Adipocyte (in vitro differentiated cells): ENCODE measurements at regions not wholly inside any gene's neighbourhood (a gene's known extent, or its start where the extent isn't known, plus 50 kb on each side); places are given as distances from the start of the nearest gene placed in this dataset.

Source experiments
- DNase-seq: peaks from one replicate; pipeline ENCODE4 v3.0.0-alpha.2; 2015; ENCODE audit warnings: low read depth
- H3K27me3 ChIP-seq: replicated peaks from 2 replicates; pipeline ENCODE4 v1.7.0; 2013; ENCODE audit warnings: mild to moderate bottlenecking, low read length, moderate library complexity; ENCODE audit not compliant: control insufficient read depth, insufficient read depth
- H3K36me3 ChIP-seq: 2 replicates; pipeline ENCODE4 v1.7.0; 2013; ENCODE audit warnings: low read length, mild to moderate bottlenecking, moderate library complexity; ENCODE audit not compliant: control insufficient read depth, insufficient read depth, severe bottlenecking
- H3K4me1 ChIP-seq: 2 replicates; pipeline ENCODE4 v1.7.0; 2013; ENCODE audit warnings: mild to moderate bottlenecking, low read length, moderate library complexity; ENCODE audit not compliant: control insufficient read depth, insufficient read depth
- H3K4me3 ChIP-seq: 2 replicates; pipeline ENCODE4 v1.7.0; 2013; ENCODE audit warnings: mild to moderate bottlenecking, low read length, moderate library complexity
- H3K9ac ChIP-seq: 2 replicates; pipeline ENCODE4 v1.7.0; 2013; ENCODE audit warnings: mild to moderate bottlenecking, low read length, moderate library complexity
- H3K9me3 ChIP-seq: 2 replicates; pipeline ENCODE4 v1.7.0; 2013; ENCODE audit warnings: mild to moderate bottlenecking, low read length, moderate library complexity; ENCODE audit not compliant: control insufficient read depth

DNA sequence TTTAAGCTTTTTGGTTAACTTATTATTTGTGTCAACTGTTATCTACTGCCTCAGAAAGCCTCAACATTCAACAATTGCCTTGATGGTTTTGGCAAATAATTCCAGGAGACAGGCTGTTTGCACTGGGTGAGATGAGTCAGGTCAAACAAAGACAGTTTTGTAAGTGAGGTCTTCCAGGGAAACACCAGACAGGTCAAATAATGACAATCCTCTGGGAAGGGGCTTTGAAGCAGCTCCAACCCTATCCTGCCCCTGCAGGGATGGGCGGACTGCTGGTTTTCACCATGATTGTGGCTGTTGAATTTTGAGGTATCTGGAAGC, 79.4 kb upstream of the PRR23E start:
- H3K36me3 ChIP-seq = no peaks in the 10 kb centered on the region
- H3K9ac ChIP-seq = no peak overlapping the region
- H3K9me3 ChIP-seq = peaks cover 45% of the 10 kb centered on the region
- DNase-seq = no peak
- peaks cover 12% of the 10 kb centered on the region for H3K27me3 ChIP-seq
- H3K4me3 ChIP-seq = no peak overlapping the region
- peaks cover 1% of the 10 kb centered on the region for H3K4me1 ChIP-seq

DNA sequence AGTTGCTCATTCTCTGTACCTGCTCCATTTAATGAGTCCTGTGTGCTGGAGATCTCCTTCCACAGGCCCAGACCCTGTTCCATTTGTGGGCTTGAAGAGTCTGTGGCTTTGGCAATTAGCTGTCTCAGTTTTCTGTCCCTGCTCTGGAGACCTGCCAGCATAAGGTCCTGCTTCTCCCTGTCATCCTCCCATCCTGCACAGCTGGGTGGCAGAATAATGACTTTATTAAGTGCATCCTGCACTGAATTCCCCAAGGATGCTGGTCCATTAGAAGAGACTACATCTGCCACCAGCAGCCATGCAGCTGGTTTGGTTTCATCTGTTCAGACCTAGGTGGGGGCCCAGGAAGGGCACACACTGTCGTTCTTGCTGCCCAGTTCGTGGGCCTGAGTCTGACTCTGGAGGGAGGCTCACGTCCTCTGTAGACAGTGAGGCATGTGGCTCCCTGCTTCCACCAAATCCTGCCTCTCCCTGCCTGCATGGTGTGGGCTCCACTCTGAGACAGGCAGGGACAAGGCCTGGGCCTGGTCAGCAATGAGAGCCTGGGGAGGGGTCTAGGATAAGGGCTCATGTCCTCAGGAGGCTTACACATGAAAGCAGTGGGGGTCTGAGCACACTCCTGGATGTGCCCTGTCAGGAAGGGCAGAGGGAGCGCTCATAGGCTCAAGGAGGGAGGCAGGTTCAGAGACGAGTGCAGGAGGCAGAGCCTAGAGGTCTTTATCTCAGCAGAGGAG, 78.4 kb upstream of the PRR23E start:
- H3K27me3 ChIP-seq = peaks cover 12% of the 10 kb centered on the region
- no peak for DNase-seq
- peaks cover 4% of the 10 kb centered on the region for H3K4me1 ChIP-seq
- no peak overlapping the region for H3K4me3 ChIP-seq
- H3K36me3 ChIP-seq = no peaks in the 10 kb centered on the region
- H3K9ac ChIP-seq = no peak overlapping the region
- H3K9me3 ChIP-seq = peaks cover 45% of the 10 kb centered on the region

DNA sequence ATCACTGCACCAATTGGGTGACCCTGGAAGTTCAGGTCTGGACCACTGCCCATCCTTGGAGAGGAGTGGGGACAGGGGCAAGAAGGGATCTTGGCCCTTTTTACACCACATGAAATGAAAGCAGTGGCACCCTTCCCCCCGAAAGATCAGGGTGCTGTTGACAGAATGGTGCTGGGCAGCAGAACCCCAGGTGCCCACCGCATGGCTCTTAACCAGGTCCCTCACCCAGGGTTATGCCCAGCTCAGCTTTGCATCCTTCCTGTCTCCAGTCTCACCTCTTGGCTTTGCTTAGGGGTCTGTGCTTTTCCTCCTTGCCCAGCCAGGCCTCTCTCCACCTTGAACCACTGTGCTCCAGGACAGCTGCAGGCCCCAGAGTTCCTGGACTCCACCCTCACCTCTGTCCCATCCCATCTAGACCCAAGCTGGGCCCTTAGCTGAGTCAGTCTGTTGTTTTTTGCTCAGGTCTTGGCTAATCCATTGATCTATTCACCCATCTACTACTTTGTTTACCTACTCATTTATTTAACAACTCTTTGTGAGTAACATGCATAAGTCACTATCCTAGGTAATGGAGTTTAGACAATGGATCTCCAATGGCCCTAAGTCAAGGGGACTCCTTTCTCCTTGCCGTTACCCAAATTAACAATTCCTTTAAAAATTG, 77.1 kb upstream of the PRR23E start:
- Histone ChIP-seq H3K27me3 (peaks cover 12% of the 10 kb centered on the region), H3K4me3 (no peak overlapping the region), H3K9me3 (peaks cover 36% of the 10 kb centered on the region), H3K4me1 (peaks cover 4% of the 10 kb centered on the region), H3K36me3 (no peaks in the 10 kb centered on the region), H3K9ac (no peak overlapping the region)
- DNase-seq = no peak

DNA sequence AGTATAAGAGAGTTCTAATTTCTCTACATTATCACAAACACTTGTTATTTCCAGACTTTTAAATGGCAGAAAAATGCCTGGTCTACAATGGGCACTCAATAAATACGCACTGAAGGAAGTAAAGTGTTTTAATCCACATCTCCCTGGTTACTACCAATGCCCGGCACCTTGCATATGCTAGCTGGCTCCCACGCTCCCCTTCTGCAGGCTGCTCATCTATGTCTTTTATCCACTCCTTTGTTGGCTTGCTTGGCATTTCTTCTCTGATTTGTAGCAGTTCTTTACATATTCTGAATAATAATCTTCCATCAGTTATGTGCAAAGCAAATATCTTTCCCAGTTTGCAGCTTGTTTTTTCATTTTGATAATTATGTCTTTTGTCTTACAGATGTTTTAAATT, 74.6 kb upstream of the PRR23E start:
- H3K27me3 ChIP-seq = peaks cover 12% of the 10 kb centered on the region
- H3K9ac ChIP-seq = no peak overlapping the region
- no peaks in the 10 kb centered on the region for H3K36me3 ChIP-seq
- DNase-seq = no peak
- peaks cover 4% of the 10 kb centered on the region for H3K4me1 ChIP-seq
- peaks cover 10% of the 10 kb centered on the region for H3K9me3 ChIP-seq
- H3K4me3 ChIP-seq = no peak overlapping the region

DNA sequence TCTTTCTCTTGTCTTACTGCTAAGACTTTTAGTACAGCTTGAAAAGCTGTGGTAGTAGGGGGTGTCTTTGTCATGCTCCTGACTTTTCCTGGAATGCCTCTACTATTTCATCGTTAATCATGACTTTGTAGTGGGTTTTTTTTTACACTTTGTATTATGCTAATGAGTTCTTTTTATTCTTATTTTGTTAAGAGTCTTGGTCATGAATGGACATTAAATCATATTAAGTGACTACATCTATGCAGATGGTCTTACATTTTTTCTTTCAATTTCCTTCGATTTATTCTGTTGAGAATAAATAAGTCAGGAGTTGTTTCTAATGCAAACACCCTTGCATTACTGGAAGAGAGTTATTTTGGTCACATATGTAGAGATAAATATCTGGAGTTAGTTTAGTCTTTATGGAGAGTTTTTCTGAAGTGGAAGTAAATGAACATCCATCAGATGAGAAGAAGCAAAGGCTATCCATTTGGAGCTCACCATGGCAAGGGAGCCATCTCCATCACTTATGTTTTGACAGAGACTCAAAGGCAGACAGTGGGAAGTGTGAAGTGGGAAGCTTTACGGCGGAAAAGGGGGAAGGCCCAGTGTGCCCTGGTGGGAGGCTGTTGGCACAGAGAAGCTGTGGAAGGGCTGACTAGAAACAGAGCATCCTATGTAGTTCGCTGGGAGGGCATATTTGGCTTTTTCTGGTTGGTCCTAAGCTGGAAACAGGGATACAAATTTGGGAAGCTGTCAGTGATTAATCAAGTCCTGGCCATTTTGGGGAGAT, 73.1 kb upstream of the PRR23E start:
- no peak overlapping the region for H3K9ac ChIP-seq
- no peaks in the 10 kb centered on the region for H3K36me3 ChIP-seq
- DNase-seq = no peak
- no peaks in the 10 kb centered on the region for H3K9me3 ChIP-seq
- no peak overlapping the region for H3K4me3 ChIP-seq
- H3K27me3 ChIP-seq = peaks cover 5% of the 10 kb centered on the region
- H3K4me1 ChIP-seq = peaks cover 4% of the 10 kb centered on the region

DNA sequence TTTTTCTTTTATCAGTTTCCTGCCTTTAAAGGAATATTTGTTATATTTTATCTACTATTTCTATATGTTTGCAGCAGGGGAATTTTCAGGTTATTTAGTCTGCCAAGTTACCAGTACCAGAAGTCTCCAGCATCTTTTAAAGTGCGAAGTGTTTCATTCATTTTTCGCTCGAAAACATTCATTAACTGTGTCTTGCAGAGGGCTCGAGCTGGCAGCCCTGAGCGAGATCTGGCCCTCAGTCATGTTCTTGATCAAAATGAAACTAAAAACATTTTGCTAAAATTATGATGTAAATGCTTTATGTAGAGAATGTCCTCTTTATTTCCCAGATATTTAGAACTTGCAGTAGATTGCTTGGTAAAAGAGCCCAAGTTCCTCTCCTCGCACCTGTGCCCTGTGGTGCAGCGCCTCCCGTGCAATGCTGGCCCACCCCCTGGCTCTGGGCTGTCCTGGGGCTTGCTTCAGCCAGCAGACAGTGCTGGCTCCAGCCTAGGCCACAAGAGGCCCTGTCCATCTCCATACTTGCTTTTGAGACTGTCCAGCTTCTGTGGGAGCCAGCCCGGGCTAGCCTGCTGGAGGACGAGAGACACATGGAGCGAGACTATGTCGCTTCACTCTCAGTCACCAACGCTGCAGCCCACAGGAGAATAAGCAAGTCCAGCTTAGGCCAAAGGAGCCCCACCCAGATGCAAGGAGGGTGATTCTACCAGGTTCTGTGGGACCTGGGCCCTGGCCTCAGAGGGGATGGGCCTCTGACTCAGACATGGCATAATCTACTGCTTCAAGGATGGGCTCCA, 71.9 kb upstream of the PRR23E start:
- H3K4me3 ChIP-seq = no peak overlapping the region
- no peak for DNase-seq
- peaks cover 4% of the 10 kb centered on the region for H3K4me1 ChIP-seq
- no peaks in the 10 kb centered on the region for H3K36me3 ChIP-seq
- H3K27me3 ChIP-seq = peaks cover 15% of the 10 kb centered on the region
- no peak overlapping the region for H3K9ac ChIP-seq
- no peaks in the 10 kb centered on the region for H3K9me3 ChIP-seq

DNA sequence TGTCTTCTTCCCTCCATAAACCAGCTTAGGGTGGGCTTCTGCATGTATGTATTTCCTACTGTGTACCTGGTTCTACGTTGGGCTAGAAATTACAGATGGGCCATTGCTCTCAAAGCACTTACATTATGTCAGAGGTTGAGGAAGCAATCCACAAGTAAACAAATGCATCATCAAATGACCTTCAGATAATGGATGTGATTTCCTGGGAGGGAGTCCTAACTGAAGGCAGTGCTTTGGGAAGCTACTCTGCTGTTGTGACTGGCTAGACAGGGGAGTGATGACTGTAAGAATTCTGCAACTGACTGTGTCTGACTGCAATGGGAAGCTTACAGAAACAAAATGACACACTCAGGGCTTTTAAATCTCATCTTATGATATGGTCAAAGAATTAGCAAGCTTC, 71.0 kb upstream of the PRR23E start:
- DNase-seq = no peak
- H3K9me3 ChIP-seq = no peaks in the 10 kb centered on the region
- H3K9ac ChIP-seq = no peak overlapping the region
- no peak overlapping the region for H3K4me3 ChIP-seq
- H3K27me3 ChIP-seq = peaks cover 18% of the 10 kb centered on the region
- no peaks in the 10 kb centered on the region for H3K36me3 ChIP-seq
- peaks cover 4% of the 10 kb centered on the region for H3K4me1 ChIP-seq

DNA sequence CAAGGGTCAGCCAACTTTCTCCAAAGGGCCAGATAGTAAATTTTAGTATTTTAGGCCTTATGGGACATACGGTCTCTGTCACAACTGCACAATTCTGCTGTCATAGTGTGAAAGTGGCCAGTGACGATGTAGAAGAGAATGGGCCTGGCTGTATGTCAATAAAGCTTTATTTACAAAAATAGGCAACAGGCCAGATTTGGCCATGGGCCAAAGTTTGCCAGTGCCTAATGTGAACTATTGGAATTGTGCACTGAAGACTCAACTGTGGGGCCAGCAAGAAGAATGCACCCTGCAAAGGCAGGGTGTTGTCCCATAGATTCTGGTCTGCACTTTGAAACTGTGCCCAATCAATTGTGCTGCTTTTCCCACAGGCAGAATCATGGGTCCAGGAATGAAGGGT, 69.4 kb upstream of the PRR23E start:
- Histone ChIP-seq H3K27me3 (peaks cover 18% of the 10 kb centered on the region), H3K36me3 (no peaks in the 10 kb centered on the region), H3K9me3 (no peaks in the 10 kb centered on the region), H3K4me1 (peaks cover 2% of the 10 kb centered on the region), H3K9ac (no peak overlapping the region), H3K4me3 (no peak overlapping the region)
- DNase-seq = no peak

DNA sequence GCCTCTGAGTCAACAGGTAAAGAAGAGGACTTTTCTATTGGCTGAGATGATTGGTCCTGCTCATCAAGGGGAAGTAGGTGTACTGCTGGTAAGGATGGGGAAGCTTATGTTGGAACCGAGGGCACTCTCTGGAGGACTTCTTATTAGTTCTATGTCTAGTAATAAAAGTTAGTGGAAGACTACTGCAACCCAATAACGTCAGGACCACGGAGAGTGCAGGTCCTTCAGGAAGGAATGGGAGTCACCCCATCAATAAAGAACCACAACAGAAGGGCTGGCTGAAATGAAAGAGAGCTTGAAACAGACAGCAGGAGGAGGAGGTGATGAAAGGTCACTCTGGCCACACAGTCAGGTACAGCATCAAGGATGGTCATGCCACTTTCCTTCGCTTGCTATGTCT, 68.8 kb upstream of the PRR23E start:
- DNase-seq = peak; percentile 30
- no peak overlapping the region for H3K9ac ChIP-seq
- H3K36me3 ChIP-seq = no peaks in the 10 kb centered on the region
- no peaks in the 10 kb centered on the region for H3K4me1 ChIP-seq
- H3K9me3 ChIP-seq = no peaks in the 10 kb centered on the region
- H3K27me3 ChIP-seq = peaks cover 18% of the 10 kb centered on the region
- no peak overlapping the region for H3K4me3 ChIP-seq

DNA sequence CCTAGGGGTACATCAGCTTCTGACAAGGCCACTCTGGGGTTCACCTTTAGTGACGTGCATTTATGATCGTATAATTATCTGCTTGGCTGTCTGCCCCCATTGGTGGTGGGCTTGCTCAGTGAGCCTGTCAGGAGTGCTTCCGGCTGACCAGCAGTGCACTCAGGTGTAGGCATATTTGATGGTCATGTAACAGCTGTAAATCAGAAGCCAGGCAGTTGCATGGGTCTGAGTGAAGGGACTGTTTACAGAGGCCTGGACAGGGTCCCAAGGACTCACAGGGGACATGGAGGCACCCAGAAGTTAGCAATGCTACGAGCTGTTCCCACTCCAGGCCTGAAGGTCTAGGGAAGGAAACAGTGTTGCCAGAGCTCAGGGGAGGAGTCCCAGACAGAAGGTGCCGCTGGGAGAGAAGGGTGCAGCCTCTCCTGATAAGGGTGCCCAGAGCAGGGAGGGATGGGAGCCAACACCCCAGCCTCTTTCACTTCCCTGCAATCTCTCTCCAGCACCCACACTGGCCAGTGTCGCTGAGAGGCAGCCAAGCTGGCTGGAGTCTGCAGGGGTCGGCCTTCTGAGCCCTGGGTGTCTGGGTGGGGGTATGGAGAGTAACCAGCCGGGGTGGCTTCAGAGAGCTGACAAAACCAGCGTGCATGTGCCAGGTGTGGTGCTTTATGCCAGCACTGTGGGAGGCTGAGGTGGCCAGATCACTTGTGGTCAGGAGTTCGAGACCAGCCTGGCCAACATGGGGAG, 61.3 kb upstream of the PRR23E start:
- no peaks in the 10 kb centered on the region for H3K36me3 ChIP-seq

More for the DNA sequence above, 61.3 kb upstream of the PRR23E start:
- Histone ChIP-seq H3K4me1 (peaks cover 7% of the 10 kb centered on the region), H3K4me3 (no peak overlapping the region), H3K9me3 (no peaks in the 10 kb centered on the region), H3K27me3 (peaks cover 45% of the 10 kb centered on the region), H3K9ac (no peak overlapping the region)
- DNase-seq = no peak
